GM21515 (cell line): ENCODE measurements at regions not wholly inside any gene's neighbourhood (a gene's known extent, or its start where the extent isn't known, plus 50 kb on each side); places are given as distances from the start of the nearest gene placed in this dataset.
"Not testable (repeated sequence)": the region's sequence is repeated elsewhere in the genome, so short reads cannot be mapped to it uniquely, and the experiment has no call there.

Source experiments
- ATAC-seq: cut with Tn5 transposase; IDR thresholded peaks from one replicate; pipeline ENCODE4 v1.9.1; 2021; ENCODE audit not compliant: unreplicated experiment

GRCh38 chr1:70667494-70668170 is 256.6 kb downstream of the CTH start:
- ATAC-seq = no peak

- no peak for ATAC-seq
Measured at GRCh38 chr1:70671006-70671405, 259.9 kb downstream of the CTH start.

- no peak for ATAC-seq
Measured at GRCh38 chr1:70672442-70672888, 261.4 kb downstream of the CTH start.

GRCh38 chr1:70674941-70675685 is 264.0 kb downstream of the CTH start:
- no peak for ATAC-seq

GRCh38 chr1:70675737-70676156 is 264.7 kb downstream of the CTH start:
- peak; percentile 73 for ATAC-seq

DNA sequence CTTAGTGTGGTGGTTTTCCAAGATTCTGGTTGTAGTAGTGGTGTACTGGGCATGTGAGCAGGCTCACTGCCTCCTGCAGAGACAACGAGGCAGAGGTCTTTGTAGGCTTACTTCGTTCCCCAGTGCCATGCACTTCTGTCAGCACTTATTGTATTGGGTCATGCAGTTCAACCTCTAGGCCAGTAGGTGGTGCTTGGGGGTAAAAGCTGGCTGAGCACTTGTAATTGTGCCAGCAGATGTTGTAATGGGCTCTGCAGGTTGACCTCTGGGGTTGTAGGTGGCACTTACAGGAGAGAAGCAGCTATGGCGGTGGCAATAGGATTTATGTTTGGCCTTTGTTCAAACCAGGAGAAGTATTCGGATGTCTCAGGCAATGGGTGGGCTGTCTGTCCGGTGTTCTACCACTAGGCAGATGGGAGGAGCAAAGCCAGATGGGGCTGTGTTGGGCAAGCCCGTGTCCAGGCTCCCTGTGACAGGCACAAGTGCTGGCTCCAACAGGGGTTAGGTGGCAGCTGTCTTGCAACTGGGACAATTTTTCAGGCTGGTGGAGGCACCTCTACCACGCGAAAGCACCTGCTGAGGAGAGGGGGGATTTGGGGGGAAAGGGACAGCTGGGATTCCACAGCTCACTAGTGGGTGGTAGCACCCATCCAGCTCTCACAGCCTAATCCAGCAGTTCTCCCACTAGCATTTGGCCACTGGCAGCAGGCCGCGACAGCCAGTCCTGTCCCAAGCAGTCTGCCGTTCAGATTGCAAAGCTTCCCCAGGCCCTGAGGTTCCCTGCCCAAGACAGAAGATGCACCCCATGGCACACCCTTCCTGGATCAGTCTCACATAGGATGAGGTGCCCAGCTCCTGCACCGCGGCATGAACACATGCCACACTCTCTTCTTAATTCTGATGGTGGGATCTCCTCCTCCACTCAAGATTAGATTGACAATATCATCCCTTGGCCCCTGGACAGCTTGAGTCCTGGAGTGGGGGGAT is 274.5 kb downstream of the CTH start:
- ATAC-seq = peak; percentile 99

- ATAC-seq = no peak
Measured at GRCh38 chr1:70688580-70688979, 277.5 kb downstream of the CTH start.

- no peak for ATAC-seq
Measured at GRCh38 chr1:70706381-70707037, 295.4 kb downstream of the CTH start.

- ATAC-seq = no peak
Measured at GRCh38 chr1:70707214-70707613, 296.1 kb downstream of the CTH start.

DNA sequence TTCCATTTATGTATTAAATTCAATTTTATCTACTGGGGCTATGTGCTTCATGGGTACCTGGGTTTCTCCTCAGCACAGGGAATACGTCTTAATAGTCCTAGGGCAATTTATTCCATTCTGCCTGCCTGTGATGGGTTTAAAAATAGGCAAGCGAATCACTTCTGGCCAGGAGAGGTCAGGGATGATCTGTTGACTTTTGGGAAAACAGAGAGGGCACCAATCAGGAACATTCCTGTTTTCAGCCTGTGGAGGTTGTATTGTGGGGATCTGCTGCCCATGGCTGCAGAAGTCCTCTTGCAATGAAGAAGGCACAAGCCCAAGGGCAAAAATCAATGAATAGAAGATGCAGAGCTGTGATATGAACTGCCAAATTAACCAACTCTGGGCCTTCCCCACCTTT is 303.1 kb downstream of the CTH start:
- no peak for ATAC-seq

- ATAC-seq = no peak
Measured at GRCh38 chr1:70717211-70717610, 306.1 kb downstream of the CTH start.

DNA sequence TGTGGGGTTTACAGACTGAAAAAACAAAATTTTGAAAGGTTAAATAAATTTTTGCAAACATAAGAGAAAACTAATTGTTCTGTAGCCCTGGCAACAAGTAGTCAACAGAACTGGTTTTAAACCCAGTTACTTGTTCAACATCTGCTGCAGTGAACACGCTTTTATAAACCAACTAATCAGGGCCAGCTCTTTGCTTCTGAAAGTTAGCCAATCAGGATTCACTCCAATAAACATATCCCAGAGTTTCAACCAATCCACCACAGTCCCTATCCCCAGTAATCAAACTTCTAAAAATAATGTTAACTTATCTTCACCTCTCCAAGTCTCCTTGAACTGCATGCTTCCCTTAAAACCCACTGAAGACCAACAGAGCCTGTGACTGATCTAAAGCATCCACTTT is 306.6 kb downstream of the CTH start:
- ATAC-seq = no peak

- ATAC-seq = no peak
Measured at GRCh38 chr1:70718086-70718630, 307.1 kb downstream of the CTH start.

- no peak for ATAC-seq
Measured at GRCh38 chr1:70719154-70719553, 308.1 kb downstream of the CTH start.

- no peak for ATAC-seq
Measured at GRCh38 chr1:70720109-70720508, 309.0 kb downstream of the CTH start.

DNA sequence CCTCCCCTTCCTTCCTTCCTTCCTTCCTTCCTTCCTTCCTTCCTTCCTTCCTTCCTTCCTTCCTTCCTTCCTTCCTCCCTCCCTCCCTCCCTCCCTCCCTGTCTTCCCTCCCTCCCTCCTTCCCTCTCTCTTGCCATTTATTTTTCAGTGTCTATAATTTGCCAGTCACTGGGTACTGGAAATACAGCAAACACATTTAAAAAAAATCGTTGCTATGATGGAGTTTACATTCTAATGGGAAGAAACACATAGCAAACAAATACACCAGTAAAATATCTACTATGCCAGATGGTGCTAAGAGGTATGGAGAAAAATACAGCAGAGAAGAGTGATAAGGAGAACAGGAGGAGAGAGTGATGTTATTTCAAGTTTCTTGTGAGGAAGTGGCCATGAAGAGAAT is 309.5 kb downstream of the CTH start:
- no peak for ATAC-seq

DNA sequence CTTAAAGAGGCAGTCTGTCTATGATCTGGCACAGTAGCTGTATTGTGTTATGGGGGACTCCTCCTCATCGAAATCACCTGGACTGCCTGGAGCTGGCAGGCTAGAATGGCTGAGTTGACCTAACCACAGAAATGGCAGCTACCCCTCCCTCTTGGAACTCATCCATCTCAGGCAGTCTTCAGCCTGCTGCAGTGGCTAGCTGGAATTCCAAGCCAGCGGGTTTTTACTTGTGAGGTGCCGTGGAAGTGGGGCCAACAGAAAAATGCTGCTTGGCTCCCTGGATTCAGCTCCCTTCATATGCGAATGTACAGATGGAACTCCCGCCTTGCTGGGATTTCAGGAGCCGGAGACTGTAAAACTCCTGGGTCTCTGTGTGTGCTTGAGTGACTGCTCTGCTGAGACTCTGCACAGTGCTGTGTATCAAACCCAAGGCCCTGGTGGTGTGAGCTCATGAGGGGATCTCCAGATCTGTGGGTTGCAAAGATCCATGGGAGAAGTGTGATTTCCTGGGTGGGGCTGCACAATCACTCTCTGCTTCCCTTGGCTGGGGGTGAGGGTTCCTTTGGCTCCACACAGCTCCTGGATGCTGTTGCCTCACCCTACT is 316.9 kb downstream of the CTH start:
- ATAC-seq = no peak

DNA sequence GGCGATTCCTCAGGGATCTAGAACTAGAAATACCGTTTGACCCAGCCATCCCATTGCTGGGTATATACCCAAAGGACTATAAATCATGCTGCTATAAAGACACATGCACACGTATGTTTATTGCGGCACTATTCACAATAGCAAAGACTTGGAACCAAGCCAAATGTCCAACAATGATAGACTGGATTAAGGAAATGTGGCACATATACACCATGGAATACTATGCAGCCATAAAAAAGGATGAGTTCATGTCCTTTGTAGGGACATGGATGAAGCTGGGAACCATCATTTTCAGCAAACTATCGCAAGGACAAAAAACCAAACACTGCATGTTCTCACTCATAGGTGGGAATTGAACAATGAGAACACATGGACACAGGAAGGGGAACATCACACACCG is 311.1 kb downstream of the PTGER3 start:
- ATAC-seq = not testable (repeated sequence)

GRCh38 chr1:70737125-70737524 is 310.5 kb downstream of the PTGER3 start:
- no peak for ATAC-seq

DNA sequence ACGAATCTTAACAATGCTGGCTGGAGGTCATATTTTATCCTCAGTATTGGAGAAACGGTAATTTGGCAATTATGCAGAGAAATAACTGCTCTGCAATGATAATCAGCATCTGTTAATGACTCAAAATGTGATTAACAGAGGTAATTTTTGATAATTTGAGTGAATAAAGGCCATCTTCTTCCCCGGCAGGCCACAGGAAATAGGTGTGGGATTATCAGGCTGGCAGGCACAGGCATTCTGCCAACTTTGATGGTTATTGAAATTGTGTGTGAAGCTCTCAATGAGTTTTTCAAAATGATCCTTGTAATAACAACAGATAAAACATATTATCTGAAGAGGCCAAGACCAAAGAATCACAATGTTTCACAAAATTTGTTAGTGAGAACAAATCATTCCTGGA is 309.0 kb downstream of the PTGER3 start:
- ATAC-seq = no peak
